Activated CD8-positive, alpha-beta memory T cell treated with anti-CD3 and anti-CD28 coated beads, Interleukin-2, amount 50 U/mL, for 24 hours (primary cell): ENCODE measurements at regions not wholly inside any gene's neighbourhood (a gene's known extent, or its start where the extent isn't known, plus 50 kb on each side); places are given as distances from the start of the nearest gene placed in this dataset.
"Not testable (repeated sequence)": the region's sequence is repeated elsewhere in the genome, so short reads cannot be mapped to it uniquely, and the experiment has no call there.

Experiments used
- DNase-seq: peaks from one replicate; pipeline ENCODE4 v3.0.0-alpha.2; 2020; ENCODE audit errors: extremely low read depth

GRCh38 chr16:26505496-26505895 is 561.2 kb upstream of the C16orf82 start:
- no peak for DNase-seq

- DNase-seq = not testable (repeated sequence)
Observed at GRCh38 chr16:26508946-26509345, 557.8 kb upstream of the C16orf82 start.

- no peak for DNase-seq
Observed at GRCh38 chr16:26510924-26511323, 555.8 kb upstream of the C16orf82 start.

- no peak for DNase-seq
Observed at GRCh38 chr16:26511463-26511862, 555.3 kb upstream of the C16orf82 start.

- DNase-seq = no peak
Observed at GRCh38 chr16:26521626-26522025, 545.1 kb upstream of the C16orf82 start.

GRCh38 chr16:26524281-26524680 is 542.4 kb upstream of the C16orf82 start:
- no peak for DNase-seq

GRCh38 chr16:26524846-26525245 is 541.9 kb upstream of the C16orf82 start:
- DNase-seq = no peak

GRCh38 chr16:26525856-26526255 is 540.9 kb upstream of the C16orf82 start:
- no peak for DNase-seq

GRCh38 chr16:26526633-26527032 is 540.1 kb upstream of the C16orf82 start:
- no peak for DNase-seq

GRCh38 chr16:26530584-26531289 is 536.0 kb upstream of the C16orf82 start:
- DNase-seq = no peak

GRCh38 chr16:26531290-26531730 is 535.4 kb upstream of the C16orf82 start:
- DNase-seq = no peak

- DNase-seq = no peak
Observed at GRCh38 chr16:26532456-26532855, 534.3 kb upstream of the C16orf82 start.

- DNase-seq = no peak
Observed at GRCh38 chr16:26542198-26542597, 524.5 kb upstream of the C16orf82 start.

GRCh38 chr16:26546573-26546972 is 520.2 kb upstream of the C16orf82 start:
- DNase-seq = no peak

GRCh38 chr16:26547681-26548080 is 519.0 kb upstream of the C16orf82 start:
- DNase-seq = no peak

- DNase-seq = no peak
Observed at GRCh38 chr16:26550111-26550610, 516.6 kb upstream of the C16orf82 start.

GRCh38 chr16:26554030-26554429 is 512.7 kb upstream of the C16orf82 start:
- no peak for DNase-seq

GRCh38 chr16:26561303-26561702 is 505.4 kb upstream of the C16orf82 start:
- DNase-seq = no peak

- no peak for DNase-seq
Observed at GRCh38 chr16:26563018-26563417, 503.7 kb upstream of the C16orf82 start.

- DNase-seq = no peak
Observed at GRCh38 chr16:26567356-26567755, 499.4 kb upstream of the C16orf82 start.

- DNase-seq = no peak
Observed at GRCh38 chr16:26569793-26570192, 496.9 kb upstream of the C16orf82 start.

- no peak for DNase-seq
Observed at GRCh38 chr16:26578748-26579147, 488.0 kb upstream of the C16orf82 start.

GRCh38 chr16:26583803-26584202 is 482.9 kb upstream of the C16orf82 start:
- DNase-seq = no peak

GRCh38 chr16:26593700-26594099 is 473.0 kb upstream of the C16orf82 start:
- DNase-seq = no peak
